HL-60 (cell line): ENCODE measurements at regions not wholly inside any gene's neighbourhood (a gene's known extent, or its start where the extent isn't known, plus 50 kb on each side); places are given as distances from the start of the nearest gene placed in this dataset.

Experiments
- CTCF ChIP-seq: IDR thresholded peaks from one replicate; pipeline ENCODE4 v1.5.1; 2011; ENCODE audit warnings: low read length, control low read depth, inconsistent platforms; ENCODE audit not compliant: insufficient read depth
- GABPA ChIP-seq: IDR thresholded peaks from 2 replicates; pipeline ENCODE4 v1.6.1; 2012; ENCODE audit warnings: low read depth
- POLR2AphosphoS5 ChIP-seq: IDR thresholded peaks from 2 replicates; pipeline ENCODE4 v1.6.1; 2012; ENCODE audit warnings: low read depth
- REST ChIP-seq: IDR thresholded peaks from 2 replicates; pipeline ENCODE4 v1.6.1; 2012; ENCODE audit warnings: low read depth; ENCODE audit not compliant: insufficient replicate concordance
- SPI1 ChIP-seq: IDR thresholded peaks from 2 replicates; pipeline ENCODE4 v1.6.1; 2012; ENCODE audit warnings: low read depth, mild to moderate bottlenecking, borderline replicate concordance

- TF ChIP-seq CTCF (no peak), POLR2AphosphoS5 (no peak), REST (no peak), GABPA (no peak), SPI1 (no peak)
Measured at GRCh38 chr9:2506321-2506720, 115.3 kb upstream of the VLDLR start.
